ENCODE measurements at regions not wholly inside any gene's neighbourhood (a gene's known extent, or its start where the extent isn't known, plus 50 kb on each side); places are given as distances from the start of the nearest gene placed in this dataset.
"Not testable (repeated sequence)": the region's sequence is repeated elsewhere in the genome, so short reads cannot be mapped to it uniquely, and the experiment has no call there.

- Mint-ChIP-seq H3K27me3 (no peaks in the 10 kb centered on the region), H3K4me1 (no peaks in the 10 kb centered on the region), H3K27ac (no peak overlapping the region), H3K4me3 (no peak overlapping the region), H3K36me3 (ENCODE audit: low read depth) (no peaks in the 10 kb centered on the region)
- DNase-seq = no peak
- ATAC-seq = no peak
- H3K9me3 ChIP-seq (ENCODE audit: control insufficient read depth, low read length, poor library complexity, severe bottlenecking) = no peaks in the 10 kb centered on the region
Observed at GRCh38 chr13:37486171-37486681, 112.3 kb downstream of the POSTN start.

GRCh38 chr13:37485756-37486155 lies 112.8 kb downstream of the POSTN start:
- no peaks in the 10 kb centered on the region for H3K27me3 Mint-ChIP-seq
- no peak overlapping the region for H3K27ac Mint-ChIP-seq
- H3K9me3 ChIP-seq (ENCODE audit: control insufficient read depth, low read length, poor library complexity, severe bottlenecking) = no peaks in the 10 kb centered on the region
- no peak overlapping the region for H3K4me3 Mint-ChIP-seq
- no peak for ATAC-seq
- no peaks in the 10 kb centered on the region for H3K36me3 Mint-ChIP-seq (ENCODE audit: low read depth)
- no peak for DNase-seq
- no peaks in the 10 kb centered on the region for H3K4me1 Mint-ChIP-seq

GRCh38 chr13:37484056-37484455 lies 114.5 kb downstream of the POSTN start:
- Mint-ChIP-seq H3K27ac (no peak overlapping the region), H3K4me1 (no peaks in the 10 kb centered on the region), H3K36me3 (ENCODE audit: low read depth) (no peaks in the 10 kb centered on the region), H3K4me3 (no peak overlapping the region), H3K27me3 (no peaks in the 10 kb centered on the region)
- no peaks in the 10 kb centered on the region for H3K9me3 ChIP-seq (ENCODE audit: control insufficient read depth, low read length, poor library complexity, severe bottlenecking)
- ATAC-seq (no peak), DNase-seq (no peak)

GRCh38 chr13:37482331-37482730 lies 116.2 kb downstream of the POSTN start:
- Mint-ChIP-seq H3K36me3 (ENCODE audit: low read depth) (no peaks in the 10 kb centered on the region), H3K27me3 (no peaks in the 10 kb centered on the region), H3K4me3 (no peak overlapping the region), H3K27ac (no peak overlapping the region), H3K4me1 (no peaks in the 10 kb centered on the region)
- ATAC-seq (no peak), DNase-seq (no peak)
- no peaks in the 10 kb centered on the region for H3K9me3 ChIP-seq (ENCODE audit: control insufficient read depth, low read length, poor library complexity, severe bottlenecking)

GRCh38 chr13:37481885-37482227 lies 116.7 kb downstream of the POSTN start:
- Mint-ChIP-seq H3K27me3 (no peaks in the 10 kb centered on the region), H3K36me3 (ENCODE audit: low read depth) (no peaks in the 10 kb centered on the region), H3K4me3 (no peak overlapping the region), H3K4me1 (no peaks in the 10 kb centered on the region), H3K27ac (no peak overlapping the region)
- no peaks in the 10 kb centered on the region for H3K9me3 ChIP-seq (ENCODE audit: control insufficient read depth, low read length, poor library complexity, severe bottlenecking)
- ATAC-seq (no peak), DNase-seq (no peak)

- H3K4me3 Mint-ChIP-seq = no peak overlapping the region
Observed at GRCh38 chr13:37481011-37481884, 117.3 kb downstream of the POSTN start.

GRCh38 chr13:37479916-37480315 lies 118.7 kb downstream of the POSTN start:
- H3K27me3 Mint-ChIP-seq = no peaks in the 10 kb centered on the region
- no peaks in the 10 kb centered on the region for H3K9me3 ChIP-seq (ENCODE audit: control insufficient read depth, low read length, poor library complexity, severe bottlenecking)
- no peaks in the 10 kb centered on the region for H3K36me3 Mint-ChIP-seq (ENCODE audit: low read depth)
- no peak for ATAC-seq
- no peak overlapping the region for H3K27ac Mint-ChIP-seq
- H3K4me3 Mint-ChIP-seq = no peak overlapping the region
- H3K4me1 Mint-ChIP-seq = no peaks in the 10 kb centered on the region
- no peak for DNase-seq

More at GRCh38 chr13:37481011-37481884, 117.3 kb downstream of the POSTN start:
- H3K9me3 ChIP-seq (ENCODE audit: control insufficient read depth, low read length, poor library complexity, severe bottlenecking) = no peaks in the 10 kb centered on the region
- DNase-seq (no peak), ATAC-seq (no peak)
- Mint-ChIP-seq H3K27me3 (no peaks in the 10 kb centered on the region), H3K27ac (no peak overlapping the region), H3K36me3 (ENCODE audit: low read depth) (no peaks in the 10 kb centered on the region), H3K4me1 (no peaks in the 10 kb centered on the region)

- Mint-ChIP-seq H3K4me3 (no peak overlapping the region), H3K4me1 (no peaks in the 10 kb centered on the region), H3K27me3 (no peaks in the 10 kb centered on the region), H3K36me3 (ENCODE audit: low read depth) (no peaks in the 10 kb centered on the region), H3K27ac (no peak overlapping the region)
- no peaks in the 10 kb centered on the region for H3K9me3 ChIP-seq (ENCODE audit: control insufficient read depth, low read length, poor library complexity, severe bottlenecking)
- ATAC-seq (no peak), DNase-seq (no peak)
Observed at GRCh38 chr13:37476874-37477273, 121.7 kb downstream of the POSTN start.

- H3K9me3 ChIP-seq (ENCODE audit: control insufficient read depth, low read length, poor library complexity, severe bottlenecking) = no peaks in the 10 kb centered on the region
- H3K4me1 Mint-ChIP-seq = no peaks in the 10 kb centered on the region
- H3K4me3 Mint-ChIP-seq = no peak overlapping the region
- H3K27ac Mint-ChIP-seq = no peak overlapping the region
- H3K27me3 Mint-ChIP-seq = no peaks in the 10 kb centered on the region
- no peak for ATAC-seq
- H3K36me3 Mint-ChIP-seq (ENCODE audit: low read depth) = no peaks in the 10 kb centered on the region
- no peak for DNase-seq
Observed at GRCh38 chr13:37475966-37476365, 122.6 kb downstream of the POSTN start.

GRCh38 chr13:37475151-37475550 lies 123.4 kb downstream of the POSTN start:
- Mint-ChIP-seq H3K4me1 (no peaks in the 10 kb centered on the region), H3K27me3 (no peaks in the 10 kb centered on the region), H3K4me3 (no peak overlapping the region), H3K27ac (no peak overlapping the region), H3K36me3 (ENCODE audit: low read depth) (no peaks in the 10 kb centered on the region)
- no peaks in the 10 kb centered on the region for H3K9me3 ChIP-seq (ENCODE audit: control insufficient read depth, low read length, poor library complexity, severe bottlenecking)
- ATAC-seq (no peak), DNase-seq (no peak)

- Mint-ChIP-seq H3K27ac (no peak overlapping the region), H3K36me3 (ENCODE audit: low read depth) (no peaks in the 10 kb centered on the region), H3K27me3 (no peaks in the 10 kb centered on the region), H3K4me1 (no peaks in the 10 kb centered on the region), H3K4me3 (no peak overlapping the region)
- H3K9me3 ChIP-seq (ENCODE audit: control insufficient read depth, low read length, poor library complexity, severe bottlenecking) = no peaks in the 10 kb centered on the region
- DNase-seq (no peak), ATAC-seq (no peak)
Observed at GRCh38 chr13:37473035-37473434, 125.5 kb downstream of the POSTN start.

- H3K4me1 Mint-ChIP-seq; H3K9me3 ChIP-seq (ENCODE audit: control insufficient read depth, low read length, poor library complexity, severe bottlenecking); H3K27ac Mint-ChIP-seq; H3K4me3 Mint-ChIP-seq; H3K27me3 Mint-ChIP-seq; H3K36me3 Mint-ChIP-seq (ENCODE audit: low read depth); DNase-seq; ATAC-seq: not testable (repeated sequence)
Observed at GRCh38 chr13:37472266-37472665, 126.3 kb downstream of the POSTN start.

GRCh38 chr13:37460166-37460565 lies 138.4 kb downstream of the POSTN start:
- no peaks in the 10 kb centered on the region for H3K27me3 Mint-ChIP-seq
- H3K27ac Mint-ChIP-seq = no peak overlapping the region
- no peaks in the 10 kb centered on the region for H3K9me3 ChIP-seq (ENCODE audit: control insufficient read depth, low read length, poor library complexity, severe bottlenecking)
- H3K4me3 Mint-ChIP-seq = no peak overlapping the region
- H3K4me1 Mint-ChIP-seq = no peaks in the 10 kb centered on the region
- no peaks in the 10 kb centered on the region for H3K36me3 Mint-ChIP-seq (ENCODE audit: low read depth)
- DNase-seq (no peak), ATAC-seq (no peak)

GRCh38 chr13:37457612-37458011 lies 141.0 kb downstream of the POSTN start:
- no peaks in the 10 kb centered on the region for H3K27me3 Mint-ChIP-seq
- H3K4me3 Mint-ChIP-seq = no peak overlapping the region
- ATAC-seq (no peak), DNase-seq (no peak)
- H3K27ac Mint-ChIP-seq = no peak overlapping the region
- H3K9me3 ChIP-seq (ENCODE audit: control insufficient read depth, low read length, poor library complexity, severe bottlenecking) = no peaks in the 10 kb centered on the region
- H3K36me3 Mint-ChIP-seq (ENCODE audit: low read depth) = no peaks in the 10 kb centered on the region
- no peaks in the 10 kb centered on the region for H3K4me1 Mint-ChIP-seq

Data from T-helper 17 cell (primary cell).